Gastrocnemius medialis (tissue), 4 donors: ENCODE measurements at regions not wholly inside any gene's neighbourhood (a gene's known extent, or its start where the extent isn't known, plus 50 kb on each side); places are given as distances from the start of the nearest gene placed in this dataset.

Source experiments
- ATAC-seq, 2 donors: fragments of 150-250 bp; one replicate each; pipeline ENCODE4 v1.9.1; 2016
- DNase-seq, 2 donors: peaks; one replicate each; pipeline ENCODE4 v3.0.0-alpha.2; 2019
- H3K27ac ChIP-seq, 4 donors: fragments of 200-600 bp; sonication (generic); 1 replicate in 1 of 4; 2 replicates in 3 of 4; pipeline ENCODE4 v1.5.1; 2016 to 2018; ENCODE audit warnings: mild to moderate bottlenecking in 2 of 4, moderate library complexity in 1 of 4
- H3K27me3 ChIP-seq, 3 donors: fragments of 200-600 bp; sonication (generic) in 2 of 3; 1 replicate in 1 of 3; 2 replicates in 2 of 3; pipeline versions ENCODE4 v1.5.1 to v1.6.0; 2016 to 2019; ENCODE audit warnings: mild to moderate bottlenecking in 1 of 3, moderate library complexity in 1 of 3
- H3K36me3 ChIP-seq, 2 donors: fragments of 200-600 bp; sonication (generic) in 1 of 2; one replicate each; pipeline ENCODE4 v1.5.1; 2017 to 2018
- H3K4me1 ChIP-seq, 2 donors: fragments of 200-600 bp; sonication (generic) in 1 of 2; one replicate each; pipeline ENCODE4 v1.5.1; 2016 to 2017; ENCODE audit warnings: mild to moderate bottlenecking in 2 of 2
- H3K4me3 ChIP-seq, 4 donors: fragments of 200-600 bp; sonication (generic) in 3 of 4; 1 replicate in 1 of 4; 2 replicates in 3 of 4; pipeline ENCODE4 v1.5.1; 2016 to 2019; ENCODE audit warnings: mild to moderate bottlenecking in 2 of 4
- H3K9me3 ChIP-seq, 3 donors: fragments of 200-600 bp; sonication (generic) in 2 of 3; 1 replicate in 1 of 3; 2 replicates in 2 of 3; pipeline ENCODE4 v1.5.1; 2016 to 2019
- POLR2A ChIP-seq, 2 donors: fragments of 450-650 bp; IDR thresholded peaks; one replicate each; pipeline ENCODE4 v1.6.1; 2017; ENCODE audit warnings: antibody characterized with exemption in 2 of 2, mild to moderate bottlenecking in 2 of 2, moderate library complexity in 2 of 2
- in situ Hi-C, 4 donors: fragments of 200-750 bp; cut with MboI; loops; one replicate each; pipeline versions ENCODE4 v1.15.0 to v1.8.0; 2017; ENCODE audit warnings: low sequenced_read_pairs in 4 of 4
- intact Hi-C: fragments of 100-400 bp; cut with DNase I; formaldehyde crosslinking; loops from one replicate; pipeline ENCODE4 v1.15.1; 2023; ENCODE audit warnings: low total_unique reads
- TF ChIP-seq, protein P1 (sequence below), 5 experiments: fragments of 450-650 bp in 3 of 5; fragments of 200-600 bp in 2 of 5; sonication (generic) in 2 of 5; IDR thresholded peaks in 4 of 5; conservative IDR thresholded peaks in 1 of 5; 1 replicate in 4 of 5; 2 replicates in 1 of 5; pipeline ENCODE4 v1.5.1; 2016 to 2019; ENCODE audit warnings: antibody characterized with exemption in 5 of 5, mild to moderate bottlenecking in 3 of 5, moderate library complexity in 3 of 5

DNA sequence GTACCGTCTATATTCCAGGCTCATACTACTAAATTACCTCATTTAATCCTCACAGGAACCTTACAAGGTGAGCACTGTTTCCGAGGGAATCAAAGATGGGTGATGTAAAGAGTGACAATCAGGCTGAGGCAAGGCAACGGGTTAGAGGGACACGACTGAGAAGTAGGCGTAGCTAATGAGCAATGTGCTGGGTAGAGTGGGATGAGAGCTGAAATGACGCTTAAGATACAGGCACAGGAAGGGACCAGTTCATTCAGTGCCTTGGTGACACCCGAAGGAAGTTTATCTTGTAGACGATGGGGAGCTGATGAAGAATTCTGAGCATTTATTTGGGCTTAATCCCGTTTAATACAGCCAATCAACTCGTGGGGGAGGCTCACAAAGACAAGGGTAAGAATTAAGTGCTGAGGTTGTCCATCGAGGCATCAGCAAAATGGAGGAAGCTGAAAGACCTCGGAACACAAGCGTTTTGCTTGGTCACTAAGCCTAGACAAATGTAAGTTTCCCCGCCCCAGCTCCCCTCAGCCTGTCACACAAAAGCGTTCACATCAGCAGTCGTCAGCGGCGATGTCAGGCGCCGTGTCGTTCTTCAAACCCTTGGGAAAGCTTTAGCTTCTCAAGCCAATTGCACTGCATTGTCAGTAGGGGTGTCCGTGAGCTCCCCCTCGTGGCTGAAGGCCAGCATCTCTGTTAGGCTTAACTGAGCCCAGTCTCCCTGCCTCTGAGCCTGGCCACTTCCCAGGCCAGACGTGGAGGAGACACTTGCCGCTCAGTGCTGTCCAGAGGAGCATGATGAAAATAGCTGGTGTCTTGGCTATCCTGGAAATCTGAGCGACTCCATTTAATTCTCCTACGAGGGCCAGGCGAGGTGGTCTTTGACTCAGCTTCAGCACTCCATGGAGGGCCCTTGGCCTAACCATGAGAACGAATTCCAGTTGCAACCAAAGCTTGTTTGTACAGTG is 288.5 kb upstream of the G2E3 start:
- TF ChIP-seq, protein P1, sequence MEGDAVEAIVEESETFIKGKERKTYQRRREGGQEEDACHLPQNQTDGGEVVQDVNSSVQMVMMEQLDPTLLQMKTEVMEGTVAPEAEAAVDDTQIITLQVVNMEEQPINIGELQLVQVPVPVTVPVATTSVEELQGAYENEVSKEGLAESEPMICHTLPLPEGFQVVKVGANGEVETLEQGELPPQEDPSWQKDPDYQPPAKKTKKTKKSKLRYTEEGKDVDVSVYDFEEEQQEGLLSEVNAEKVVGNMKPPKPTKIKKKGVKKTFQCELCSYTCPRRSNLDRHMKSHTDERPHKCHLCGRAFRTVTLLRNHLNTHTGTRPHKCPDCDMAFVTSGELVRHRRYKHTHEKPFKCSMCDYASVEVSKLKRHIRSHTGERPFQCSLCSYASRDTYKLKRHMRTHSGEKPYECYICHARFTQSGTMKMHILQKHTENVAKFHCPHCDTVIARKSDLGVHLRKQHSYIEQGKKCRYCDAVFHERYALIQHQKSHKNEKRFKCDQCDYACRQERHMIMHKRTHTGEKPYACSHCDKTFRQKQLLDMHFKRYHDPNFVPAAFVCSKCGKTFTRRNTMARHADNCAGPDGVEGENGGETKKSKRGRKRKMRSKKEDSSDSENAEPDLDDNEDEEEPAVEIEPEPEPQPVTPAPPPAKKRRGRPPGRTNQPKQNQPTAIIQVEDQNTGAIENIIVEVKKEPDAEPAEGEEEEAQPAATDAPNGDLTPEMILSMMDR (IDR thresholded peaks at IDR 0.05 in 4 of 5, conservative IDR thresholded peaks at IDR 0.05 in 1 of 5): peak; percentile 31 to 74 (median 60)
- TF ChIP-seq POLR2A (IDR thresholded peaks at IDR 0.05): no peak
- peak; percentile 84 to 93 for ATAC-seq
- in situ Hi-C loops: no loop called here
- intact Hi-C loops: no loop called here
- Histone ChIP-seq H3K4me1 (peaks cover 3 to 8% of the 10 kb centered on the region in 2 donors), H3K36me3 (no peaks in the 10 kb centered on the region), H3K27me3 (no peaks in the 10 kb centered on the region), H3K9me3 (no peaks in the 10 kb centered on the region), H3K4me3 (peak overlapping the region in 2 of 4 donors; percentile 10 to 40), H3K27ac (no peak overlapping the region)
- DNase-seq: peak; percentile 57 to 79

DNA sequence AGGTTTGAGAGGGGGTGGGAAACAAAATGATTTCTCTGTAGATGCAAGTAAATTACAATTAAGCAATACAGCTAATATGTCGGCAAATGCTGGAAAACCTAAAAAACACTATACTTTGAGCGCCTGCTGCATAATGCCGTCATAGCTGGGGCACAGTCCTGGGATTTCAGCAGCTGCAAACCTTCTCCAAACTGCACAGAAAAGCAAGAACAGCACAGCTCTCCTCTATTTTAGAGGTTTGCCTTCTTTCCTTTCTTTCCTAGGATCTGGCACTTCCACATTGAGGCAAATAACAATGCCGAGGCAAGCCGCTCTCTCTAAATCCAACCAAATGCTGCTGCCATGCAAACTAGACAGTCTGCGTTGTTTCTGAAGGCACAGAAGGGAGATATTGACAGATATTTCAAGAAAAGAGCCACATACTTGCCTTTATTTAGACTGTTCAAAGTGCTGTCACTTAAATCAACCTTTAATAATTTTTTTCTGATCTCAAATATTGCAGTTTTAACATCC is 287.1 kb upstream of the G2E3 start:
- Histone ChIP-seq H3K4me3 (no peak overlapping the region), H3K4me1 (peaks cover 3 to 8% of the 10 kb centered on the region in 2 donors), H3K27ac (no peak overlapping the region), H3K36me3 (no peaks in the 10 kb centered on the region), H3K27me3 (no peaks in the 10 kb centered on the region), H3K9me3 (no peaks in the 10 kb centered on the region)
- DNase-seq (no peak), ATAC-seq (no peak)
- intact Hi-C loops: no loop called here
- TF ChIP-seq, protein P1 (IDR thresholded peaks at IDR 0.05 in 4 of 5, conservative IDR thresholded peaks at IDR 0.05 in 1 of 5): no peak
- no peak for TF ChIP-seq POLR2A (IDR thresholded peaks at IDR 0.05)
- in situ Hi-C loops: no loop called here

DNA sequence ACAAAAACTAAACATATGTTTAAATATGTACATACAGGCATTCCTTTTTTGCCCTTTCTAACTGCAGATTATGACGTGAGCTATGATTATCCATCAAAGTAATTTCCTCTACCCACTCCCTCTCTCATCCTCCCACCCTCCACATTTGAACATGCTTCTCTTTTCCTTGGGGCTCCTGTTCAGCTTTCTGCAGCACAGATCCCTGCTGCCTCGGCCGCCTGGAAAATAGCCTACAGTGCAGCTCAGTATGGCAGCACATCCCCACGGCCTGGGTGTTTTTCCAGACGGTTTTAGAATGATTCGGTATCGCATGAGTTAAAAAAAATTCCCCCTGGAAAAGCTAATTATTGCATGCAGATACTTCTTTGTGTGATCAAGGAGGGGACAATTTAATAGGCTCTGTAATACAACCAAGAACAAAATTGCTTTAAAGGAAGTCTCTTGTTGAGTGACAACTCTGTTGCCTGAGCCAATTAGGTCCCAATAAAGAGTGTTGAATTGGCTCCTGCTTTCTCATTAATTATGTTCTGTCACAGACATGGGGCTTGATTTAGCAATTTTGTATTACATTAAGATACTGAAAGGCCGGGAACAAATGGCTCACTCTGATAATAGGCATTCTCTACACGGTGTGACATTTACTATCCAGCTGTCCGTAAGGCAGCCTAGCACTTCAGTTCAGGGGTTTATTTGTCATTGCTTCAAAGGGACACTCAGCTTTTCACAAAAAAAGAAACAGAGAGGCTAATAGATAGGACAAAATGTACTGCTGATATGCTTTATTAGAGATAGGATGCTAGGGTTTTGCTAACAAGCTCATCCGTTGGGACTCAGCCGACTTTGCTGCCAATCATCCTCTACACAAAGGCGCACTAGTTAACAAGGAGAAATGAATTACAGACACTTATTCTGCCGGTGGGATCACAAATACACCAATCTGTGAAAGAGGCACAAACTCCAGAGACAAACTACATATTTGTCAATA is 285.8 kb upstream of the G2E3 start:
- no peaks in the 10 kb centered on the region for H3K9me3 ChIP-seq
- DNase-seq (no peak), ATAC-seq (no peak)
- intact Hi-C loops: no loop called here
- no peaks in the 10 kb centered on the region for H3K36me3 ChIP-seq
- no peak overlapping the region for H3K4me3 ChIP-seq
- no peaks in the 10 kb centered on the region for H3K27me3 ChIP-seq
- in situ Hi-C loops: no loop called here
- no peak overlapping the region for H3K27ac ChIP-seq
- TF ChIP-seq POLR2A (IDR thresholded peaks at IDR 0.05): no peak
- TF ChIP-seq, protein P1 (IDR thresholded peaks at IDR 0.05 in 4 of 5, conservative IDR thresholded peaks at IDR 0.05 in 1 of 5): no peak
- peaks cover 3 to 8% of the 10 kb centered on the region in 2 donors for H3K4me1 ChIP-seq

DNA sequence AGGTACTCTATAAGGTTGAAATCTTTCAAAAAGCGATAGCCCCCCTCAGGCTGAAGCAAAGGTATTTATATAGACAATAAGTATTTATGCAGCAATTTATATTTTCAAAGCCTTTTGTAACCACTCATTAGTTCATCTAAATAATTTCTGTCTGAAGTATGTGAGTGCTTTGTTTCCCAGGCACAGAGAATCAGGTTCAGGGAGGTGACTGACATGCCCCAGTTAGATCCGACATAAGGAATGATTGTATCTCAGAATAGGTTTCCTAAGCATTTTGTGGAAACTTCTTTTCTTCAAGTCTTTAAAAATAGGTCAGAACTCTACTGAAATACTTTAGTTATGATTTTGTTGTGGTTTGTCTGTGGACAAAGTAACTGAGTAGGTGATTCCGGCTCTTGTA is 283.4 kb upstream of the G2E3 start:
- no peaks in the 10 kb centered on the region for H3K27me3 ChIP-seq
- no peaks in the 10 kb centered on the region for H3K36me3 ChIP-seq
- H3K4me3 ChIP-seq: no peak overlapping the region
- no peak for TF ChIP-seq POLR2A (IDR thresholded peaks at IDR 0.05)
- TF ChIP-seq, protein P1 (IDR thresholded peaks at IDR 0.05 in 4 of 5, conservative IDR thresholded peaks at IDR 0.05 in 1 of 5): no peak
- no peaks in the 10 kb centered on the region for H3K9me3 ChIP-seq
- in situ Hi-C loops: no loop called here
- intact Hi-C loops: no loop called here
- DNase-seq (no peak), ATAC-seq (no peak)
- H3K4me1 ChIP-seq: peaks cover under 1 to 3% of the 10 kb centered on the region in 2 donors
- H3K27ac ChIP-seq: no peak overlapping the region
